ENCODE measurements at regions not wholly inside any gene's neighbourhood (a gene's known extent, or its start where the extent isn't known, plus 50 kb on each side); places are given as distances from the start of the nearest gene placed in this dataset.

GRCh38 chr5:68823301-68823700 is 270.5 kb upstream of the SLC30A5 start:
- no peak for TF ChIP-seq CTCF (IDR thresholded peaks at IDR 0.05)
- TF ChIP-seq POLR2A (IDR thresholded peaks at IDR 0.05), result no peak
